ENCODE measurements at regions not wholly inside any gene's neighbourhood (a gene's known extent, or its start where the extent isn't known, plus 50 kb on each side); places are given as distances from the start of the nearest gene placed in this dataset.
"Not testable (repeated sequence)": the region's sequence is repeated elsewhere in the genome, so short reads cannot be mapped to it uniquely, and the experiment has no call there.

DNA sequence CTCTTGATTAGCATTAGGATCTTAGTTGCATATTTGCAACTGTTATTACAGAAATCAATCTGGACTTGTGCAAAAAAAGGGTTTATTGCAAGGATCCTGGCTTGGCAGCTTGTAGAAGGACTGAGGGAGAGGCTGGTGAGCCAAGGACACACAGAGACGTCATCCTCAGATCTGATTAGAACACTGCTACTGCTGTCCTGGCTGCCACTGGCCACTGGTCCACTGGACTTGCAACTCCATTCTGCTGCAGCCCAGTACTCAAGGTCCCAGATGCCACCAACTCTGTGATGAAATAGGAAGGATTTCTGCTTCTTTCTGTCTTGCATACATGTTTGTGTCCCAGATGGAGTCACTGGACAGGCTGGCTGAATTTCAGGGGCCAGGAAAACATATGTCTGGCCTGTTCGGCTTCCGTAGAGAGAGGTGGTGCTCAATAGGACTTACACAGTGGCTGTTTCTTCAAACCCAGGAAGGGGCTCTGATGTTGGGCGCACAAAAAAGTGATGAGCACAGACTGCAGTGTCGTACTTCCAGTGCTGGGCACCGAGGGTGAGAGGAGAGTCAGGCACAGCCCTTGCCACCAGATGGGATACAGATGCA is 68.9 kb upstream of the SH3PXD2B start:
- H3K4me3 Mint-ChIP-seq = no peak overlapping the region
- H3K9me3 Mint-ChIP-seq = peaks cover 3% of the 10 kb centered on the region
- ATAC-seq = no peak
- H3K4me1 Mint-ChIP-seq (ENCODE audit: low read depth in 2 of 2) = no peaks in the 10 kb centered on the region
- peaks cover 25 to 51% of the 10 kb centered on the region in 2 donors for H3K27me3 Mint-ChIP-seq
- H3K27ac Mint-ChIP-seq = no peak overlapping the region
- no peak for DNase-seq (ENCODE audit: low spot score)
- H3K36me3 Mint-ChIP-seq = peaks cover 6% of the 10 kb centered on the region

DNA sequence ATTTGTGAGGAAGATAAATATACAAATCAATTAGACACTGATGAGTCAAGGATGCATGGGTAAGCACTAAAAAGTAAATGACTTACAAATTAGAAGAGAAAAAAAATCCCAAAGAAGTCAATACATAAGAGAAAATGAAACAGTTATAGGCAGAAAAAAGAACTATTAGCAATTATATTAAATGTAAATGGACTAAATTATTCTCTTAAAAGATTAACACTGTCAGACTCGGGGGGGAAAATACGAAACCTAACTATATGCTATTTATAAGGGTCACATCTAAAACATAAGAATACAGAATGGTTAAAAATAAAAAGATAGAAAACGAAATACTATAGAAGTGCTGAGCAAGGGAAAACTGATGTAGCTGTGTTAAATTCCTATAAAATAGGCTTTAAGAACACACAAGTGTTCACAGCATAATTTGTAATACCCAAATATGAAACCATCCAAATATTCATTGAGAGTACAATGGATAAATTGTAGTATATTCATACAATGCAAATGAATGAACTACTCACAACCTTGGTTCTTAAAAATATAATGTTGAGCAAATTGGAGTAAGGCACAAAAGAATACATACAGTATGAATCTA is 67.1 kb upstream of the SH3PXD2B start:
- peaks cover 21 to 41% of the 10 kb centered on the region in 2 donors for H3K27me3 Mint-ChIP-seq
- no peak overlapping the region for H3K27ac Mint-ChIP-seq
- H3K9me3 Mint-ChIP-seq = peaks cover 3% of the 10 kb centered on the region
- ATAC-seq (no peak), DNase-seq (ENCODE audit: low spot score) (no peak)
- H3K4me1 Mint-ChIP-seq (ENCODE audit: low read depth in 2 of 2) = no peaks in the 10 kb centered on the region
- H3K4me3 Mint-ChIP-seq = no peak overlapping the region
- peaks cover 6% of the 10 kb centered on the region for H3K36me3 Mint-ChIP-seq

DNA sequence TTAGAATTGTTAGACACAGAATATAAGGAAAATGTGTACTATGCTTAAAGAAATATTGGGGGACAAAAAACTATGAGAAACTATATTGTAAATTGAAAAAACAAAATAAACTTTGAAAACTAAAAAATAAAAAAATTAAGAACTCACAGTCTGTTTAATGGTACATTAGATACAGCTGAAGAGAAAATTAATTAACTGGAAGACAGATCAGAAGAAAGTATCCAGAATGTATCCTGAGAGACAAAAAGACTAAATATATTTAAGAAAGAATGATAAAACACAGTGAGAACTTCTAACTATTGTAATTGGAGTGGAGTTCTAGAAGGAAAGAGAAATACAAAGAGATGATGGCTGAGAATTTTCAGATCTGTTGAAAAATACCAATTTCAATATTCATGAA is 57.6 kb upstream of the SH3PXD2B start:
- no peaks in the 10 kb centered on the region for H3K4me1 Mint-ChIP-seq (ENCODE audit: low read depth in 2 of 2)
- peaks cover 36 to 58% of the 10 kb centered on the region in 2 donors for H3K27me3 Mint-ChIP-seq
- no peak for DNase-seq (ENCODE audit: low spot score)
- ATAC-seq = no peak
- no peak overlapping the region for H3K4me3 Mint-ChIP-seq
- no peak overlapping the region for H3K27ac Mint-ChIP-seq
- H3K36me3 Mint-ChIP-seq = peaks cover 12% of the 10 kb centered on the region
- H3K9me3 Mint-ChIP-seq = no peaks in the 10 kb centered on the region

DNA sequence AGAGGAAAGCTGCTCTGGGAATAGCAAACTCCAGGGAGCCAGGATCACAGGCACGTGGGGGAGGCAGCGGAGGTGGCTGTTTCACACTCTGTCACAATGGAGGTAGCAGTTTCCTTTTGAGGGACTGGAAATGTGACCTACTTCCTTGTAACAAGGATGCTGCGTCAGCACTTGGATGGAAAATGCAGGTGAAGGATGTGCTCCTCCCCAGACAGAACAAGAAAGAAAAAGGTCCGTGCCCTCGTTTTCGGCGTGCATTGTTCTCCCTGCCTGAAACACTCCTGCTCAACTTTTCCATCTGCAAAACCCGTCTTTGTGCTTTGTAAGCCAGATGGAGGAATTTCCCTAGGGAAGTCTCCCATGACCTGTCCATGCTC is 55.1 kb upstream of the SH3PXD2B start:
- Mint-ChIP-seq H3K36me3 (peaks cover 12% of the 10 kb centered on the region), H3K9me3 (no peaks in the 10 kb centered on the region), H3K4me1 (ENCODE audit: low read depth in 2 of 2) (no peaks in the 10 kb centered on the region), H3K27ac (no peak overlapping the region), H3K4me3 (no peak overlapping the region), H3K27me3 (peaks cover 26 to 49% of the 10 kb centered on the region in 2 donors)
- DNase-seq (ENCODE audit: low spot score) (no peak), ATAC-seq (no peak)

DNA sequence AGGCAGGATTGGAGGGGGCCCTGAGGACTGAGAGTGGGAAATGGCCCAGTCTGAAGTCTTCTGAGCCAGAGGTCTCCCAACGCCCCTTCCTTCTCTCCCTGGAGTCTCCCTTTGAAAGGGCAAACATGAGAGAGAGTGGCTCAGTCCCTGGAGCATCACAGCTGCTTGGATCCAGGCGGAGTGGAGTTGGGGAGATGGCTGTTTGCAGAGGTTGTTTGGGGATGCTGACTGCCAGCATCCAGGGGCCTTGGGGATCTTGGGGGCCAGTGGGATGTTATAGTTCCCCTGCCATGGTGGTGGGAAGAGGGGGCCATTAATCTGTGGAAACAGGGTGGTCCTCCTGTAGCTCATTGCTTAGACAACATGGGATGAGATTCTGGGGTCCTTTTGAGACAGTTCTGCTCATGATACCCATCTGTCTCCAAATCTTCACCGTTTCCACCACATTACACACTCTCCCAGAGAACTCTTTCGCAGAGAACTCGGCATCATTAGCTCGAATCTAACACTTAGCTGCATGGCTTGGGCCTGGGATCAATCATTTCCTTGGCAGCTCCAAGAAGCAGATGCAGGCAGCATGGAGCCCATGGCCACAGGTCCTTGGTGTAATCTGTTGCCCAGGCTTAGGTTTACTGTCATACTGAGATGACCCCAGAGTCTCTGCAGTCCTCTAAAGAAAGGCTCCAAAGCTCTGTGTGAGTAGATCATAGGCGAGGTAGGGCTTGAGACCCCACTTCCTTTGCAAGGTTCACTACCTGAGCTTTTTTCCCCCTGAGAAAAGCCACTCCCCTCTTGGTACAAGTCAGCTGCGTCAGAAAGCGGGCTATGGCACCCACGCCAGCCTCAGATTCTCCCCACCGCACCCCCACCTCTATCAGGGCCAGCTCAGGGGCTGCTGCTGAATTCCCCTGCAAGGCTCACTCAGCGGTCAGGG is 54.4 kb upstream of the SH3PXD2B start:
- Mint-ChIP-seq H3K9me3 (no peaks in the 10 kb centered on the region), H3K4me1 (ENCODE audit: low read depth in 2 of 2) (no peaks in the 10 kb centered on the region), H3K27me3 (peaks cover 22 to 45% of the 10 kb centered on the region in 2 donors), H3K36me3 (peaks cover 12% of the 10 kb centered on the region), H3K27ac (no peak overlapping the region), H3K4me3 (no peak overlapping the region)
- DNase-seq (ENCODE audit: low spot score) = no peak
- no peak for ATAC-seq

DNA sequence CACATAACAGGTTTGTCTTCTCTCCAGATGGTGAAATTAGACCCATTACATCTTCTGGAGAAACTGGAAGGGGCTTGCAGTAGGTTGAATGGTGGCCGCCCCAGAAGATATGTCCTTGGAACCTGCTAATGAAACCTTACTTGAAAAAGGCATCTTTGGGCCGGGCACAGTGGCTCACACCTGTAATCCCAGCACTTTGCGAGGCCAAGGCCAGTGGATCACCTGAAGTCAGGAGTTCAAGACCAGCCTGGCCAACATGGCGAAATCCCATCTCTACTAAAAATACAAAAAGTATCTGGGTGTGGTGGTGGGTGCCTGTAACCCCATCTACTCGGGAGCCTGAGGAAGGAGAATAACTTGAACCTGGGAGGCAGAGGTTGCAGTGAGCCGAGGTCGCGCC is 53.2 kb upstream of the SH3PXD2B start:
- H3K9me3 Mint-ChIP-seq; H3K27ac Mint-ChIP-seq; H3K4me3 Mint-ChIP-seq; H3K4me1 Mint-ChIP-seq (ENCODE audit: low read depth in 2 of 2); DNase-seq (ENCODE audit: low spot score); ATAC-seq: not testable (repeated sequence)
- H3K36me3 Mint-ChIP-seq = peaks cover 10% of the 10 kb centered on the region
- peaks cover 20 to 34% of the 10 kb centered on the region in 2 donors for H3K27me3 Mint-ChIP-seq

DNA sequence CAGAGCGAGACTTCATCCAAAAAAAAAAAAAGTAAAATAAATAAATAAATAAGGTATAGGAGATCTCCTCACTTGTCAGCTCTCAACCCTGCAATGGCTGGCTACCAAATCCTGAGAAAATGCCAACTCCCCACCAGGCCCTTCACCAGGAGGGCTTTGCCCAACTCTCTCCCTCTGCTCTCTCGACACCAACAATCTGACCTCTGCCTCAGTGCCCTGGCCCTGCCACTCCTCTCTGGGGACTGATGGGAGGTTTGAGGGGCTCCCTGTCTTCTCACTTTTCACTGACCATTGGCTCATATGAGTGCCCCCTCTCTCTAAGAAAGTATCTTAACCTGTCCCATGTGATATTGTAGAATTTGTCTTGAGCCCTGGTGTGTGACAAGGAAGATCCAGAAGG is 52.6 kb upstream of the SH3PXD2B start:
- H3K27ac Mint-ChIP-seq = no peak overlapping the region
- no peak overlapping the region for H3K4me3 Mint-ChIP-seq
- ATAC-seq (no peak), DNase-seq (ENCODE audit: low spot score) (no peak)
- H3K4me1 Mint-ChIP-seq (ENCODE audit: low read depth in 2 of 2) = no peaks in the 10 kb centered on the region
- no peaks in the 10 kb centered on the region for H3K9me3 Mint-ChIP-seq
- peaks cover 19 to 29% of the 10 kb centered on the region in 2 donors for H3K27me3 Mint-ChIP-seq
- peaks cover 5% of the 10 kb centered on the region for H3K36me3 Mint-ChIP-seq

DNA sequence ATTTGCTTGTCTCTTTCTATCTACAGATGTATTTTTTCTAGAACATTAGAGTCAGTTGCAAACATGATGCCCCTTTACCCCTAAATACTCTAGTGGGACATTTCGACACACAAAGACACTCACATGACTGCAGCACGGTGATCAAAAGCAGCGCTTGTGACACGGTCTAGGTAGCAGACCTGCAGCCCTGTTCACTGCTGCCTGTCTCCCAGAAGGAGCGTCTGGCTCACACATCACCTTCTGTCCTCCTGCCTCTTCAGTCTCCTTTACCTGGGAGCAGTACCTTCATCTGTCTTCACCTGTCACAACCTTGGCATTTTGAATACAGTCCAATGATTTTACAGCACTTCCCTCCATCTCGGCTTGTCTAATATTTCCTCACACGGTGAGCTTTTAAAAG is 51.9 kb upstream of the SH3PXD2B start:
- ATAC-seq (no peak), DNase-seq (ENCODE audit: low spot score) (no peak)
- Mint-ChIP-seq H3K27ac (no peak overlapping the region), H3K36me3 (no peaks in the 10 kb centered on the region), H3K4me1 (ENCODE audit: low read depth in 2 of 2) (no peaks in the 10 kb centered on the region), H3K9me3 (no peaks in the 10 kb centered on the region), H3K4me3 (no peak overlapping the region), H3K27me3 (peaks cover 23 to 26% of the 10 kb centered on the region in 2 donors)

DNA sequence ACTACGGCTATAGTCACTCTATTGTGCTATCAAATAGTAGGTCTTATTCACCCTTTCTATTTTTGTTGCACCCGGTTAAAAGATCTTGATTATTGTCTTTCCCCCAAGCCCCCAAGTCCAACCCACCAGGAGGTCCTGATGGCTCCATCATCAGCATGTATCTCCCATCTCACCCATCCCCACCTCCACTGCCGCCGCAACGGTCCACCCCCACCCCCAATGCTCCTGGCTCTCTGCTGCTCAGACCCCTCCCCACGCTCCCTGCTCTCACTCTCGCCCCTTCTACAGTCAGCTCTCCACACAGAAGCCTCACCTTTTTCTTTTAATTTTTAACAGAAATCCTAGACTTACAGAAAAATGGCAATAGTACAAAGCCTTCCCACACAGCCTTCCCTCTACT is 51.5 kb upstream of the SH3PXD2B start:
- DNase-seq (ENCODE audit: low spot score) (no peak), ATAC-seq (no peak)
- peaks cover 23 to 24% of the 10 kb centered on the region in 2 donors for H3K27me3 Mint-ChIP-seq
- no peaks in the 10 kb centered on the region for H3K36me3 Mint-ChIP-seq
- H3K9me3 Mint-ChIP-seq = no peaks in the 10 kb centered on the region
- H3K27ac Mint-ChIP-seq = no peak overlapping the region
- no peak overlapping the region for H3K4me3 Mint-ChIP-seq
- H3K4me1 Mint-ChIP-seq (ENCODE audit: low read depth in 2 of 2) = no peaks in the 10 kb centered on the region

DNA sequence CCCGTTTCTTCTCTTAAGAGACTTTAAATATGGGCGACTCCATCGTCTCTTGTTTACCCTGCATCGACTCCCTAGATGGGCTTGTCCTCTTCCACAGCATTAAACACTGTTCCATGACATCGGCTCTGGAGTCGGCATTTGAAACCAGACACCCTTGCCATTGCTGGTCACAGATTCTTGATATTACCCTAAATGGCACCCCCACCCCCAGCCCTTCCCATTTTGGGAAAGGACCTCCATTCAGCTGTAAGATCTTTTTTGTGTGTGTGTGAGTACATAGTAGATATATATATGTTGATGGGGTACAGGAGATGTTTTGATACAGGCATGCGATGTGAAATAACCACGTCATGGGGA is 51.1 kb upstream of the SH3PXD2B start:
- Mint-ChIP-seq H3K27ac (no peak overlapping the region), H3K4me1 (ENCODE audit: low read depth in 2 of 2) (no peaks in the 10 kb centered on the region), H3K9me3 (no peaks in the 10 kb centered on the region), H3K27me3 (peaks cover 19 to 20% of the 10 kb centered on the region in 2 donors), H3K36me3 (no peaks in the 10 kb centered on the region), H3K4me3 (no peak overlapping the region)
- ATAC-seq (no peak), DNase-seq (ENCODE audit: low spot score) (no peak)

DNA sequence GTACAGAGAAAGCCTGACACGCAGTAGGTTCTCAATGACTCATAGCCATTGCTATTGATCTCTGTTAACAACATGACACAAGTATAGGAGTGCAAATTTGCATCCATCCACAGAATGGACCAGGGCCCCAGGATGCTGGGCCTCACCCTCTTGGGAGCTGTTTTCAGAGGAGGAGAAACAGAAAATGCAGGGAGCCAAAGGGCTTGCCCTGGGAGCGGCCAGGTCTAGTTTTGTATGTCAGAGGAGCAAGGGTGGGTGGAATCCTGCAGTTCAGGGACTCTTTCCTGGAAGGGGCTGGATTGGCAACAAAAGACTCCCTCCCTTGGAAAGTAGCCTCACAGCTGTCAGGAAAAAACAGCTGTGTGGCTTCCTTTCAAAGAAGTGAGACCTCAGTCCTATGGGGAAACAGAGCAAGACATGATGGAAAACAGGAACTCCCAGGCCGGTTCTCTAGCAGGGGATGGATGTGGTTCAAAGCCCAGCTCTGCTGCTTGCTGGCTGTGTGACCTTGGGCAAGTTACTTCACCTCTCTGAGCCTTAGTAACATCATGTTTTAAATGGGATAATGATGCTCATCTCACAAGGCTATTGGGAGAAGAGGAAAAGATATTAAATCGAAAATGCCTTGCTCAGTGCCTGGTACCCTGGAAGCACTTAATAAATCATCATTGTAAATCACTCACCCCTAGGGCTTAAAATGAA is 50.5 kb upstream of the SH3PXD2B start:
- H3K27ac Mint-ChIP-seq = no peak overlapping the region
- no peaks in the 10 kb centered on the region for H3K4me1 Mint-ChIP-seq (ENCODE audit: low read depth in 2 of 2)
- no peak overlapping the region for H3K4me3 Mint-ChIP-seq
- ATAC-seq = no peak
- no peak for DNase-seq (ENCODE audit: low spot score)
- no peaks in the 10 kb centered on the region for H3K36me3 Mint-ChIP-seq
- H3K9me3 Mint-ChIP-seq = no peaks in the 10 kb centered on the region
- peaks cover 19 to 21% of the 10 kb centered on the region in 2 donors for H3K27me3 Mint-ChIP-seq

DNA sequence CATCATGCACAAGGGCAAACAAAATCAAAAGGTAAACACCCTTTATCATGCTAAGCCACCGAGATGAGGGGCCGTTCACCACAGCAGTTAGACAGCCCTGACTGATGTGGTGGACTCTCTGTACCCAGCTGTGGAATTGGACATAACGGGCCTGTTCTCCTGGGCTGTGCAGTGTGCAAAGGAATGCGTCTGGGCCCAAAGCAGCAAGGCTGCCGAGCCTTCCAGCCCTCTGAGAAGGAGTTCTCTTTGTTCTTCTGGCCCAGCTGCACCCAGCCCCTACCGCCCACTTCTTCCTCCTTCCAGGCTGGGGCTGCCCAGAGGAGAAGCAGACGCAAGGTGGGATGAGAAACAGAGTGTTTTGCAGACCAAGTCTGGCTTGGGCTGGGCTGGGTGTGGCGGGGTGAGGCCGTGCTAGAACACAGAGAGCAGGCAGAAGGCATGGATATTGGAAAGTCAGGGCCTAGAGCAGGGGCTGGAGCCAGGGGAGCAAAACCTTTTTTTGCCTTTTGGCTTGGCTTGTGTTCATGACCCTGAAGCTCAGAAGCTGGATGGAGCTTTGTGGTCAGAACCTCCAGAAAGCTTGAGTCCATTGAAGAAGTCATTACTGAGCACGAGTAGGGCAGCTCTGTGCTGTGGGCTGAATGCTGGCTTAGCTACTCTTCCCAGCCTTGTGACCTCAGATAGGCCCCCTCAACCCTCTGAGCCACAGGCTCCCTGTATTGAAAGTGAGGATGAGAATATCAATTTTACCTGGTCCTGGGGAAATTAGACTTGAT is 49.8 kb upstream of the SH3PXD2B start:
- Mint-ChIP-seq H3K36me3 (no peaks in the 10 kb centered on the region), H3K27ac (no peak overlapping the region), H3K9me3 (no peaks in the 10 kb centered on the region), H3K4me1 (ENCODE audit: low read depth in 2 of 2) (no peaks in the 10 kb centered on the region), H3K27me3 (peaks cover 19 to 23% of the 10 kb centered on the region in 2 donors), H3K4me3 (no peak overlapping the region)
- ATAC-seq (peak in 1 of 2 donors; percentile 64), DNase-seq (ENCODE audit: low spot score) (no peak)
